Lower leg skin (tissue), 4 donors: ENCODE measurements at regions not wholly inside any gene's neighbourhood (a gene's known extent, or its start where the extent isn't known, plus 50 kb on each side); places are given as distances from the start of the nearest gene placed in this dataset.

ENCODE experiments used
- DNase-seq, 2 donors: peaks; one replicate each; pipeline ENCODE4 v3.0.0-alpha.2; 2019; ENCODE audit warnings: low spot score in 2 of 2
- H3K4me3 ChIP-seq: fragments of 200-600 bp; sonication (generic); 2 replicates; pipeline ENCODE4 v1.5.1; 2017; ENCODE audit warnings: mild to moderate bottlenecking, low read depth; ENCODE audit not compliant: poor library complexity, severe bottlenecking
- CTCF ChIP-seq, 3 donors: fragments of 450-650 bp; IDR thresholded peaks; one replicate each; pipeline ENCODE4 v1.5.1; 2016; ENCODE audit warnings: antibody characterized with exemption in 3 of 3, mild to moderate bottlenecking in 3 of 3, moderate library complexity in 2 of 3
- POLR2A ChIP-seq, 2 donors: fragments of 450-650 bp; IDR thresholded peaks; one replicate each; pipeline ENCODE4 v1.6.1; 2016 to 2017; ENCODE audit warnings: antibody characterized with exemption in 2 of 2, mild to moderate bottlenecking in 1 of 2, moderate library complexity in 1 of 2
- WGBS, 2 donors: methylation state at CpG; one replicate each; pipeline ENCODE4 v1.1.5; 2018; 5-methylcytosine and 5-hydroxymethylcytosine counted together
- intact Hi-C: fragments of 100-400 bp; cut with DNase I; formaldehyde crosslinking; loops from one replicate; pipeline ENCODE4 v1.15.0; 2023; ENCODE audit warnings: low total_unique reads

DNA sequence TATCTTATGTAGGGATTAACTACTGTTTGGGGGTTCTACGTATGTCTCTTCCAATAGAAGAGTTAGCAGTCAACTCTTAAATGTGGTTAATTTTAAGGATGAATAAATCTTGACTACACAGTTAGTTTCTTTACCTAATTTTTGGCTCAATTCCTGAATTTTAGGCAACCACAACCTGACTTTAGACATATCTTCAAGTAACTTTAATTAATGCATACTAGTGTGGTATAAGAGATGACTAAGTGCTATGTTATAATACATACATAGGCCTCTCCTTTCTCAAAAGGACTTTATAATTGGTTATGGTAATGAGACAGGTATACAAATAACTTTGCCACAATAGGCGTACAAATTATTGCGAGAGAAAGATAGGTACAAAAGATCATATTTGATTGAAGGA is 312.0 kb downstream of the IRS1 start:
- no peak for DNase-seq
- intact Hi-C loops, result no loop called here
- WGBS, 2 donors, result 87 to 95% methylated on average over 3 of the region's 3 CpGs
- H3K4me3 ChIP-seq, result no peak overlapping the region
- TF ChIP-seq CTCF (IDR thresholded peaks at IDR 0.05) (no peak), POLR2A (IDR thresholded peaks at IDR 0.05) (no peak)

DNA sequence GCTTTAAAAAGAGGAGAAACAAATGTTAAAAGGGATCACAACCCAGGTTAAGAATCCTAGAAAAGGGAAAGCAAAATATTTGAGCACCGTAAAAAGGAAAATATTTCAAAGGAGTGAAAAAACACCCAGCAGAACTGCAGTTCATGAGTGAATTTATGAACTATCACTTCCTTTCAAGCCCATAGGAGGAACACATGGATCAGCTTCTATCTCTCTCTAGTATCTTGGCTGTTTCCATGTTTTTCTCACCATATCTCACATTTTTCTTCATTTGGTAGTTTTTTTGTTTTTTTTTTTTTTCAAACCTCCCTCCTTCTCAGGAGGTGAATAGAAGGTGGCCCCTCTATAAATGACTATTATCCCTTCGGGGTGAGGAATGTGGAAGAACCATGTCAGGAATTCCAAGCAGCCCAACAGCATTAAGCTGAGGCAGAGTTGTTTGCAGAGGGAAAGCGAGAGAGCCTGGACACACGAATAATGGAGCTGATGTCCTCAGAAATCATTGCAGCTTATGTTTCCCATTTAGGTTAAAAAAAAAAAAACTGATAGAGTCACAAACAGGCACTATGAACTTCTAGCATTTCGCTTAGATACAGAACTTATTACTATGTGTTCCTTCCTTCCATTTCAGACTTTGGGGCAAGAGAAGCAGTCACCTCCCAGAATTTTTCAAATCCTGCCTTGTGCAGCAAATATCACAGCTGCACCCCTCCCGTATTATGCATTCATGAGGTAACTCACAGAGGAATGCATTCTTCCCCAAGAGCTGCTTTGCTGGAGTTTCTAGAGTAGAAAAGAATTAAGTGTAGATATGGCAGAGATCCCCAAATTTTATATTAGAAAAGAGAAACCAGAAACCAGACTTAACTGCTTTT is 315.6 kb downstream of the IRS1 start:
- WGBS, 2 donors, result 58 to 63% methylated on average over 6 of the region's 6 CpGs
- DNase-seq, result no peak
- intact Hi-C loops, result no loop called here
- TF ChIP-seq CTCF (IDR thresholded peaks at IDR 0.05) (no peak), POLR2A (IDR thresholded peaks at IDR 0.05) (no peak)
- H3K4me3 ChIP-seq, result no peak overlapping the region

GRCh38 chr2:226483143-226483542 is 316.5 kb downstream of the IRS1 start:
- intact Hi-C loops, result no loop called here
- TF ChIP-seq POLR2A (IDR thresholded peaks at IDR 0.05) (no peak), CTCF (IDR thresholded peaks at IDR 0.05) (no peak)
- 67 to 68% methylated on average over 5 of the region's 5 CpGs for WGBS, 2 donors
- DNase-seq, result no peak
- no peak overlapping the region for H3K4me3 ChIP-seq

GRCh38 chr2:226478109-226478809 is 321.4 kb downstream of the IRS1 start:
- DNase-seq, result peak in 1 of 2 donors; percentile 55
- 62 to 70% methylated on average over 8 of the region's 8 CpGs for WGBS, 2 donors
- intact Hi-C loops, result no loop called here
- TF ChIP-seq POLR2A (IDR thresholded peaks at IDR 0.05) (no peak), CTCF (IDR thresholded peaks at IDR 0.05) (no peak)
- H3K4me3 ChIP-seq, result no peak overlapping the region

GRCh38 chr2:226477221-226478108 is 322.2 kb downstream of the IRS1 start:
- intact Hi-C loops, result no loop called here
- 57 to 64% methylated on average over 10 of the region's 10 CpGs for WGBS, 2 donors
- peak in 1 of 2 donors; percentile 86 for DNase-seq
- TF ChIP-seq CTCF (IDR thresholded peaks at IDR 0.05), result no peak
- TF ChIP-seq POLR2A (IDR thresholded peaks at IDR 0.05), result no peak
- no peak overlapping the region for H3K4me3 ChIP-seq
